HG03095 (cell line): ENCODE measurements at regions not wholly inside any gene's neighbourhood (a gene's known extent, or its start where the extent isn't known, plus 50 kb on each side); places are given as distances from the start of the nearest gene placed in this dataset.
"Not testable (repeated sequence)": the region's sequence is repeated elsewhere in the genome, so short reads cannot be mapped to it uniquely, and the experiment has no call there.

Experiments used
- ATAC-seq: cut with Tn5 transposase; IDR thresholded peaks from one replicate; pipeline ENCODE4 v1.9.1; 2021; ENCODE audit warnings: moderate library complexity; ENCODE audit not compliant: unreplicated experiment

DNA sequence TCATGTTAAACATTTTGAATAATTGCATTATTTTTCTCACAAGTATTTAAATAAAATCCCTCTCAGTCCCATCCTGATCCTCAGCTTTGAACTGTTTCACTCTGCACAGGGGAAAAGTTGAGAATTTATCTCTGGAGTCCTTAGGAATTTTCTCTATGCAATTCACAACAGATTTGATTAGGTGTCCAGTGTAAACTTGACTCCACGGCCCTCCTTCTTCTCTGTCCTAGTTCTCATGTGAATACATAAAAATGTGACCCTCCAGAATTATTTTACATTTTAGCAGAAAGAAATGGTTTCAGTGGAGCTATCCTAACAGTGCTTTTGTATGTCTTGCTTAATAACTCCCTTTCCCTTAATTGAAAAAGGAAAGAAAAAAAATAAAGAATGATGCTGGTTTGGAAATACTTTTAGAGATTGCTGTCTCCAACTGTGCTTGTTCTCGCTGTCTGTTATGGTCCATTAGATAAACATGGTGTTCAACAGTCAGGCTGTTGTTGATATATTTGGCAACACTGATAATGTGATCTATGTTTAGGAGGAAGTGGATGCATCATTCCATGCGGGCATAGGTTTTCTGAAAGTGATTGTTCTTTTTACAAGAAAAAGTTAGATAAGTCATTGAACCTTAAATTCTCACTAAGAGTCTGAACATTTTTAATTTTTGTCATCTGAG is 599.4 kb upstream of the CITED2 start:
- ATAC-seq, result no peak

DNA sequence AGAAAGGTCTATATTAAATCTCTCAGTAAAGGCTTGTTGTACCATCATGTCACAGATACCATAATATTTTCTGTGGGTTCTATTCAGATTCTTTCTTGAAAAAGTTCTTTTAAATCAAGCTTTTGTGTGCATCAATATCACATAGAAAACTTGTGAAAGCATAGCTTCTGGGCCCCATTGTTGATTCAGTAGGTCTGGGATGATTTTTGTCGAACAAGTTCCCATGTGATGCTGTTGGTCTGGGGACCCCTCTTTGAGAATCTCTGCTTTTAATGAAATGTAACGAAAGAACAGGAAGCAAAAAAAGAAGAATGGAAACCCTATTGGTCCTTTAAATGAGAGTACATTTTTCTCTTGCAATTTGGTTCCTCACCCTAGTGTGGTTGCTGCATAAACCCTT is 597.7 kb upstream of the CITED2 start:
- ATAC-seq, result no peak

DNA sequence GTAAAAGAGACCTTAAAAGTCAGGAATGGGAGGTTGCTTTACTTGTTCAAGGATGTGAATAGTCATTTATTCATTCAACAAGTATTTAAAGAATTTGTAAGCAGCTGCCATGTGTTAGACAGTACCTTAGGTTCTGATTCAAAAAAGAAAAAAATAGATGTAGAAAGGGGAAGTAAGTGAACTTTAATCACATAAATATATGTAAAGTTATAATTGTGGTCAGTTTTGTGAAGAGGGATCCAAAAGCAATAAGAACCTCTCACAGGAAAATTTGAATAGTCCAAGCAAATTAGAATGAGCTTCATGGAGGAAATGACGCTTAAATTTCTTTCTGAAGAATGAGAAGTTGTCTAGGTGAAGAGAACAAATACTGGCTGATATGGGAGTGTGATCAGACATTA is 596.1 kb upstream of the CITED2 start:
- ATAC-seq, result no peak

DNA sequence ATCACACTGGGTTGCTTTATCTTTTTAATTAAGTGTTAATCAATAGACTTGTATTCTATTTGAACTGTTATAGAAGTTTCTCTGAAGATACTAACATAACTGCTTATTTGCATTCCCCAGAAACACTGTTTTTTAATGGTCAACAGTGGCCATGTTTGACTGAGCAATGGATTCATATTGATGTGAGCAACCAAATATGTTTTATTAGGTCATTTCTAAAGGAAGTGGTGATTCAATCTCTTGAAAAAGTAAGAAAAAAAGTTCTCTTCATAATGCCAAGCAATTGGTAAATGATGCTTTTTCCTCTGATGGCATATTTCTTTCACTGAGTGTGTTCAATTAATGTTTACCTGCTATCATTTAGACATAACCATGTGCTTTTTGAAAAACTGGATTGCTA is 593.0 kb upstream of the CITED2 start:
- no peak for ATAC-seq

DNA sequence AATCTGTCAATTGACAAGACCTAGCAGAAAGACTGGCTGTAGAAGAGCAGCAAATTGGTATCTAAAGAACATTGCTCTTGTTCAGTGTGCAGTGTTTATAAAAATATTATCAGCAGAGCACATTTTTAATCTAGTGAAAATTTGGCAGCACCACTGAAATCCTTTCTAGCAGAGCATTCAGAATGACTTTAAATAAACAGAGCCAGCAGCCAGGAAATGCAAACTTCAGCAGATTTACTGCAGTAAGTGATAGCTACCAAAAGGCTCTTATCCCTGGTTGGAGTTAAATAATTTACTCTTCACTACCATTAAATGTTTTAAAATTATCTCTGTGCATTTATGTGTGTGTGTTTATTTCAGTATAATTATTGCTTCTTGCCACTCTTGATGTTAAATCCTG is 590.9 kb upstream of the CITED2 start:
- ATAC-seq, result no peak

DNA sequence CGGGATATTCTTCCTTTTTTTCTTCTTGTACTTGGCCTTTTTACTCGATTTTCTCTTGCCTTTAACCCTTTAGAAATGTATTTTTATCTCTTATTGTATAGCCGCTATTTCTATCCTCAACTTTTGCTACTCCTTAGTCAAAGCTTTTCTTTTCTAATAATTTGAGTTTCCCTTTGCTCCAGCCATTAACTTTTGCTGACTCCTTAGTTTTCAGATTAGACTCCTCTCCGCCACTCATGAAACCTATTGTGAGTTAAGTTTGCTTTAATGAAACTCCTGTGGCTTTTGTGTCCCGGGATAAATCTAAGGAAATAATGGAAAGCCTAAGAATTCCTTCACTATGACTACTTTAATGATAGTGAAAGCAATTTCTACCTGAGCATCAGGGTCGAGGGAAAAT is 590.3 kb upstream of the CITED2 start:
- ATAC-seq, result no peak

DNA sequence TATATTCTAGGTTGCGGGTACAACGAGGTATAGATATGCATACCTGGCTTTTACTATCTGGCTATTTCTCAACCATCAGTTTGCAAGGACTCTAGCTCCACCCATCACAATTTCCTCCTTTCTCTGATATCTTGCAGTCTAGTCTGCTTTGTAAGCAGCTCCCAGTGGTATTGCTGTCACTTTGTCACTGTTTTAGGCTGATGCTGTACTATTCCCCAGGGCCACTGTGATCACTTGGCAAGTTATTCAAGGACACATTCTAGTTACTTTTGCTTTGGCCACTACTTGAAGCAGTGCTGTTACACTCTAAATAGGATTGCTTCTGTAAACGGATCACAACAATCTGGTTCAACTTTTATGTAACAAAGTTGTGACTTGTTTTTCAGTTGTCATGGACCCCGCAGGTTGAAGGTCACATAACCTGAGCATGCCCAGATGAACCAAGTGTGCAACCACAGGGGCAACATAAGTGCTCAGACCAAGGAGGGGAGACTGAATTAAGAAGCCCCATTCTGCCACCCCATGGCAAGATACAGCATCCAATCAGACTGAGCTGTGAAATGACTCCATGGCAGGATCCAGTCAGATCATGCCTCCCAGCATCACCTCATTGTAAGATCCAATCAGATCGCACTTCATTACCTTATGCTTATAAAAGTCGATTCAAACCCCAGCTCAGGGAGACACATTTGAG is 588.4 kb upstream of the CITED2 start:
- ATAC-seq, result no peak

DNA sequence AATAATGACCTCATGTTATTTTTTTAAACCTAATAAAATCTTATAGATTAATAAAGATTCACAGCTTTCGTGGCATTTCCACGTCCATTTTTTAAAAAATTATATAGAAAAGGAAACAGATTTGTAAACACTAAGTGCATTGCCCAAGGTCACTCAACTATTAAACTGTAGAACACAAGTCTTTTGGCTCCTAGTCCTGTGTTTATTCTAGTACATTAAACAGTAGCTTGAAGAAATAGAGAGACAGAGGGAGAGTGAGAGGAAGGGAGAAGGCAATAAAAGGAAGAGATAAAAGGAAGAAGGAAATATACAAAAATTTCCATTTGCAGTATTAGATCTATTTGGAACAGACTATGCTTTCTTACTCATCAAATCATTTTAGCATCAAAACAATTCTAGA is 586.7 kb upstream of the CITED2 start:
- no peak for ATAC-seq

DNA sequence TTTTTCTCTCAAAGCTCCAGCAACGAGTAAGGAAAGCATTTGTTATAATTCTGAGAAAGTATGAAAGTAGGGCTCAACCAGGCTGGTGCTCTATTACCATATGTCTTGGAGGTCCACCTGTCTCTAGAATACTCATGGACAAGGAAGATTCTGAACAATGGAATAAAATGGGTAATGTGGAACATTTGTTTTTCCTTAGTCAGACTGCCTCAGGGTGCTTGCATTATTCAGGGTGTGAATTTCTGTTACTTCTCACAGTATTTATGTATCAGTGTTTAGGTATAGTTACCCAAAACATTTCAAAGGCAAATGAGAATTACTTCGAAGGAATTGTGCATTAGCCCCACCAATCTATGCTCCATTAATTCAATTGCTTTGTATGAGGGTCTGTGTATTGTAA is 586.2 kb upstream of the CITED2 start:
- no peak for ATAC-seq

DNA sequence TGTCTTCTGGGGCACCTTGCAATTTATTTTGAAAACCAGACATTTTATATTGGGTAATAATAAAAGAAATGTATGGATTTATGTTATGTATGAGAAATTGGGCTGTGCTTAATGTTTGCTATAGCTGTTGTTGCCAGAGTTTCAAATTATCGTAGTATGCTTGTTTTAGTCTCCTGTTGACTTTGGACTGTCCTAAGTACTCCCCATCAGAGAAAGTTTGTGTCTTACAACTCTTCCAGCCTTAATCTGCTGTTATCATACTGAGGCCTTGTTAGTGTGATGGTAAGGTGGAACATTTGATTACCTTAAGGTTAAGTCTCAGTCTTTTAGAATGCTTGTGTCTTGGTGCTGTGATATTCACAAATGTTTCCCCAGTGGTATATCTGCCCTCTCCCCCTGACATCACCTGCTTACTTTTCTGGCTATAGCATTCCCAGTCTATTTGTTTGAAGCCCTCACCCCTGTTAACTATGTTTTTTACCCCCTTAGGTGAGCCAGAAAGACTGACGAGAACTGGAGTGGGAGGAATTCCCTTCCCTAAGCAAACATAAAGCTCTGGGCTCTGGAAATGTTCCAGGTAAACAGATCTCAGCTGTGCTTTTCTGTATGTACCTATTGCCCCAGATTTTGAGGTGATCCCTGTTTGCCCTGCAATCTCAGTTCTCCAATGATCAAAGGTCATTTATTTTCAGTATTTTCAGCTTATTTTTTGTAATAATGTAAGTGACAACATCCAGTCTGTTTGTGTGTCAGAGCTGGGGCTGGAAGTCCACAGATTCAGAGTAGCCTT is 581.1 kb upstream of the CITED2 start:
- ATAC-seq, result no peak

DNA sequence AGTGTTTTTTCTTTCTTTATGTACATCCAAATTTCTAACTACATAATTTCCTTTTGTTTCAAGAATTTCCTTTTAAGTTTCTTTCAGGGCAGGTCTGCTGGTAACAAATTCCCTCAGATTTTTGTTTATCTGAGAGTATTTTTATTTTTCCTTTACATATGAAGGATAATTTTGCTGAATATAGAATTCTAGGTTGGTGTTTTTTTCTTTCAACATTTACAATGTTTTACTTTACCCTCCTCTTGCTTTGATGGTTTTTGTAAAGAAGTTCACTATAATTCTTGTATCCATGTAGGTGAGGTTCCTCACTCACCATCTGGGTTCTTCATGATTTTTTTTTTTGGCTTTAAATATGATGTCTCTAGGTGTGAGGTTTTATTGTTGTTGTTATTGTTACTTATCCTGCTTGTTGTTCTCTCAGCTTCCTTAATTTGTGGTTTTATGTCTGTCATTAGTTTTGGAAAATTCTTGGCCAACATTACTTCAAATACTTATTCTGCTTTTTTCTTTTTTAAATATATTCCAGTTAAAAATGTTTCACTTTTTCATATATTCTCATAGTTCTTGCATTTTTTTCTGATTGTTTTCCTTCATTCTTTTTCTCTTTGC is 580.1 kb upstream of the CITED2 start:
- no peak for ATAC-seq

DNA sequence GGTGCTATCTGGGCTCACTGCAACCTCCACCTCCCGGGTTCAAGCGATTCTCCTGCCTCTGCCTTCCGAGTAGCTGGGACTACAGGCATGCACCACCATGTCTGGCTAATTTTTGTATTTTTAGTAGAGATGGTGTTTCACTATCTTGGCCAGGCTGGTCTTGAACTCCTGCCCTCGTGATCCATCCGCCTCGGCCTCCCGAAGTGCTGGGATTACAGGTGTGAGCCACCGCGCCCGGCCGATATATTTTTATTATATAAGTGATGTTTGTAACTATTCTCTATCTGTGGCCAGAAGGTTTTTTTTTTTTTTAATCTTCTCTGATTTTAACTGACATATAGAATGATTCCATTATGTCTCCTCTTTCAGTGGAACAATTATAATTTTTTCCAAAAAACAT is 579.3 kb upstream of the CITED2 start:
- not testable (repeated sequence) for ATAC-seq

DNA sequence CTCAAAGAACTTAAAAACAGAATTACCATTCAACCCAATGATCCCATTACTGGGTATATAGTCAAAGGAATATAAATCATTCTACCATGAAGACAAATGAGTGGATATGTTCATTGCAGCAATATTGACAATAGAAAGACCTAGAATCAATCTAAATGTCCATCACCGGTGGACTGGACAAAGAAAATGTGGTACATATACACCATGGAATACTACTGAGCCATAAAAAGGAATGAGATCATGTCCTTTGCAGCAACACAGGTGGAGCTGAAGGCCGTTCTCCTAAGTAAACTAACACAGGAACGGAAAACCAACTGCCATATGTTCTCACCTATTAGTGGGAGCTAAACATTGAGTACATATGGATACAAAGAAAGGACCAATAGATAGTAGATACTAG is 576.7 kb upstream of the CITED2 start:
- no peak for ATAC-seq

DNA sequence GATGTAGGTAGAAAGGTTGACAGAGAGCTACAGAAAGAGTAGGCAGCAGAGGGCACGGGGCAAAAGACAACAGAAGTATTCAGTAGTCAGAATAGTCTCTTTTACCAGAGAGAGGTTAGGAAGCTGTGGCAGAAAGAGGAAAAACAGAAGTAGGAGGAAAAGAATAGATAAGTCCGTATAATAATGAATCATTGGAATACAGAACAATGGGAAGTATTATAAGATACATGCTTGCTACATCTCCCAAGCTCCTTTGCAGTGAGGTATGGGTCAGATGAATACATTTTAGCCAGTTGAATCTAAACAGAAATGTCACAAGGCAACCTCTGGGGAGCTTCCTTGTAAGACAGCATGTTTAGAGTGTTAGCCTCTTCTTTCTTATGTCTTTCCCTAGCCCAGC is 570.5 kb upstream of the CITED2 start:
- no peak for ATAC-seq

DNA sequence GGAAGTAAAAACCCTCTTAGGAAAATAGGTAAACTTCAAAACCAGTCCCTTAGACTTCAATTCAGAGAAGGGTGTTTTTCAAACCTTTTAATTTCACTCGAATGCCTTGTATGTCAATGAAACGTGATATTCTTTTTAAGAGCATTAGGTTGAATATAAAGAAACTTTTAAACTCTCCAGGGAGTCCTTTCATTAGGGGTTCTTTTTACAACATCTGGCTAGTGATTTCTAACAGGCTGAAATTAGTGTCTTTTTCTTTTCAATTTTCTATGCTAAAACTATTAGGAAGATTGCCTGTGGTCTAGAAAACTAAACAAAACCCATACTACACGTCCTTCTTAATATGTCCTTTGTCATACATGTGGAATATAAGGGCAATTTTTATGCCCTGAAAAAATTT is 569.7 kb upstream of the CITED2 start:
- ATAC-seq, result no peak

DNA sequence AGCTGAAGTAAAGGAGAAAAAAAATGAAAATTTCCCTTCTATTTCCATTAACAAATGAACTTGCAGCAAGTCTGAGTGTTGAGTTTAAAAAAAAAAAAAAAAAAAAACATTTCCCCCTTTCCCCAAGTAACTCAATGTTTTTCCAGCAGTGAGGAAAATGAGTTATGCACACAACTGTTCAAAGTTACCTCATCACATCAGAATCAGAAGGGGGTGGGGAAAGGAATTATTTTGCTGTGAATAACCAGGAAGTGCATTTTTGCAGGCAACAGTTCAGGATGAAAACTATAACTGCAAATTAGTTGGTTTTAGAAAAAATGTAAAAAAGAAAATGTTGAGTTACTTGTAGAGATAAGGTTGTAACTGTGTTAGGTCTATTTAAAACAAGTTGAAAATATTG is 568.9 kb upstream of the CITED2 start:
- ATAC-seq, result no peak

DNA sequence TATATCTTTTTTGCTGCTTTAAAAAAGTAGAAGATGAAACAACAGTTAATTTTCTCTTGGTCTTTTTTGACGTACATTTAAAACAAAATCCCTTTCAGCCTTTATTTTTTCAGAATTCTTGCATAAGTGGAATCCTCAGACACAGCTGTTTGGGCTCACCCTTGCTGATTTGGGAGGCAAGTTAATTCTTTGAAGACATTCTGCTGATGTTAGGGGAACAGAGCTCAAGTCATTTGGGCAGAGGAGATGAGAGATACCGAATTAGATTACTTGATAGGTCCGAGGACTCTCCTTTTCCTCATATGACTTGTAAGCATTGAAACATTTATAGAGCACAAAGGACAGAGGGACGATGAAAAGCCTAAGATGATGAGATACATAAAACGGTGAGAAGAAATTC is 567.9 kb upstream of the CITED2 start:
- no peak for ATAC-seq

DNA sequence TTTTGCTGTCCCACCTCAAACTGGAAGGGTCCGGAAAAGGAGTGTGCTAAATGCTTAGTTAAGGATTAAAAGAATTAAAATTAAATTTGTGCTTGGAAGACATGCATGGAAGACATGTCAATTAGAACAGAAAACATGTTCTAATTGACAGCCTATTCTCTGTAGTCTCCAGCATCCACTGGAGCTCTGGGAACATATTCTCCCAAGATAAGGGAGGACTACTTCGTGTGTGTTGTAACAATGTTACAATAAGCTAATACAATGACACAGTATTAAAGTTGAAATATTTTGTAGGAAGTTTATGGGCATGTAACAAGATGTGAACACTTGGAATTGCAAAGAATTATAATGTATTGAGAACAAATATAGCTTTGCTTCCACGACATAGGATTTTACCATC is 567.4 kb upstream of the CITED2 start:
- ATAC-seq, result no peak

DNA sequence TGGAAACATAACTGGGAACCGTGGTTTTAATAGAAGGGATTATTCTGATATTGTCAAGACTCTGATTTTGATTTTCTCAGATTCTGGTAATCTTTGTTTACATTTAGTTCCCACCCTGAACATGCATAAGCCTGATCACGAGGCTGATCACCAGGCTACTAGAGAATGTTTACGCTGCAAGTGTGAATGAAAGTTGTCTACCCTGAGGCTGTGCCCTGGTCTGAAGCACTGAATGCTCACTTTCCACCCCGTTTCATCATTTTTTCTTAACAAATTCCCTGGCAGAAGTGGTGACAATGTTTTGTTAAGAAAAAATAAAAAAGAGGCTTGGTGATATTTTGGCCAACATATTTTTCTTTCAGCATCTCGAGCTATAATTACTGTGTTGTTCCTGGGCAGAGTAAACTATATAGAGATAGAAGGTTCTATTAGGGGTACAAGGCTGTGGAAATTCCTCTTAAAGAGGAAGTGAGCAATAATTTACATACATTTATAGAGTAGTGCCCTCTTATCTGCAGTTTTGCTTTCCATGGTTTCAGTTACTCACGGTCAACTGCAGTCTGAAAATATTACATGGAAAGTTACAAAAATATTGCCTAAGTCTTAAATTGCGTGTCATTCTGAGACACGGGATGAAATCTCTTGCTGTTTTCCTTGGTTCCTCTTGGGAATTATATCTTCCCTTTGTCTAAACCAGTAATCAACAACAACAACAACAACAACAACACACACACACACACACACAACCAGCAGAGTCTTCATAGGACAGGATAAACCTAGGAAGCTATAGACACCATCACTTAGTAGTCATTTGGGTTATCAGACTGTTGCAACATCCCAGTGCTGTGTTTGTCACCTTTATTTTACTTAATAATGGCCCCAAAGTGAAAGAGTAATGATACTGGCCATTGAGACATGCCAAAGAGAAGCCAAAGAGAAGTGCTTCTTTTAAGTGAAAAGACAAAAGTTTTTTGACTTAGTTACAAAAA is 566.6 kb upstream of the CITED2 start:
- peak; percentile 83 for ATAC-seq

DNA sequence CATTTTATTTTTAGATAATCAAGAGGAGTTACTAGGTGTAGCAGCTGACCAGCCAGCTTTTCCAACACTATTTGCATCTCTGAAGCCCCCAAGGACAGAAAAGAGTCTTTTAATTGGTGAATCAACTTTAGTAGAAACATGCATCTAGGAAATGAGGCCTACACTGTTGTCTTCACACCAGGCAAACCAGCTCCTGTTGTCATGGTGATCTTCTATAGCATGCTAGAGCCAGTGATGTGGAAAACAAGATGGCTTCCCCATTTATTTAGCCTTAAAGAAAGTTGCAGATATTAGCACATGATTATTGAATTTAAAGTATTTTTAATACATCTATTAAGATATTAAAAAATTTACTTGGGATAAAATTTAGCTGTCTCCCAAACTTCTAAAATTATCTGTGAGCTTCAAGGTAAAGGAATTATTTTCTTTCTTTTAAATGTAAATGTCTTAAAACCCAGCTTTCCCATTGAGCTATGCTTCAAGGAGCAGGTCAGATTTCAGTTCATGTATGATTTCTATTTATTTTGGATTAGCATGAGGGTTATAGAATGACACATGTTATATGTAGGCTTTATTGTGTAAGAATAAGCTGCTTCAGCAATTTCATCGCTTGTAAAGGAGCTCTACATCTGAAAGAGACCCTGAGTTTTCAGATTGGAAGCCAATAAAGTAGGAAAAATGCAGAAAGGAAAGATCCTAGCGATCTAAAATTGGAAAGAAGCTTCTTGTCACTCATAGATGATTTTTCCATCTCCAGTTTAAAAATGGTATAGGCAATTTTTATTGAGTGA is 564.9 kb upstream of the CITED2 start:
- no peak for ATAC-seq
